ENCODE measurements at regions not wholly inside any gene's neighbourhood (a gene's known extent, or its start where the extent isn't known, plus 50 kb on each side); places are given as distances from the start of the nearest gene placed in this dataset.

DNA sequence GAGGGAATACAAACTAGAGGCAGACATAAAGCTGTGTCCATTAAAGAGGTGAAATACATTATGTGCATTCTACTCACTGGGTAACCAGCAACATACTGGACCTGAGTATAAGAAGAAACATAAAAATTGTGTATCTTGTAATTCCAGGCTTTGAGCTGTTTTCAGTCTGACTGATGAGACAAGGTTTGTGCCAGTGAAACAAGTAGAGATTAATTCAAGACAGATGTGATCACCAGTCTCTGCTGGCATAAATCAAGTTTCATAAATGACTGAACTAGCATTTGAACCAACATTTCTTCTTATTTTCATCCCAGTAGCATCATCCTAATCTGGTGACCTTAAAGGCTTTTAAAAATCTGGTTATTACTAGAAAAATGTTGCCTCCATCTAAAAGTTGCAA is 108.8 kb upstream of the RPL38 start:
- no peak for TF ChIP-seq POLR2A (IDR thresholded peaks at IDR 0.05)
- TF ChIP-seq, protein P1, sequence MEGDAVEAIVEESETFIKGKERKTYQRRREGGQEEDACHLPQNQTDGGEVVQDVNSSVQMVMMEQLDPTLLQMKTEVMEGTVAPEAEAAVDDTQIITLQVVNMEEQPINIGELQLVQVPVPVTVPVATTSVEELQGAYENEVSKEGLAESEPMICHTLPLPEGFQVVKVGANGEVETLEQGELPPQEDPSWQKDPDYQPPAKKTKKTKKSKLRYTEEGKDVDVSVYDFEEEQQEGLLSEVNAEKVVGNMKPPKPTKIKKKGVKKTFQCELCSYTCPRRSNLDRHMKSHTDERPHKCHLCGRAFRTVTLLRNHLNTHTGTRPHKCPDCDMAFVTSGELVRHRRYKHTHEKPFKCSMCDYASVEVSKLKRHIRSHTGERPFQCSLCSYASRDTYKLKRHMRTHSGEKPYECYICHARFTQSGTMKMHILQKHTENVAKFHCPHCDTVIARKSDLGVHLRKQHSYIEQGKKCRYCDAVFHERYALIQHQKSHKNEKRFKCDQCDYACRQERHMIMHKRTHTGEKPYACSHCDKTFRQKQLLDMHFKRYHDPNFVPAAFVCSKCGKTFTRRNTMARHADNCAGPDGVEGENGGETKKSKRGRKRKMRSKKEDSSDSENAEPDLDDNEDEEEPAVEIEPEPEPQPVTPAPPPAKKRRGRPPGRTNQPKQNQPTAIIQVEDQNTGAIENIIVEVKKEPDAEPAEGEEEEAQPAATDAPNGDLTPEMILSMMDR (IDR thresholded peaks at IDR 0.05) = no peak

Measured in right lobe of liver (tissue), 4 donors.